Upper lobe of right lung (tissue), 1 donor: ENCODE measurements at regions not wholly inside any gene's neighbourhood (a gene's known extent, or its start where the extent isn't known, plus 50 kb on each side); places are given as distances from the start of the nearest gene placed in this dataset.

Source experiments
- ATAC-seq: fragments of 200-7000 bp; cut with Tn5 transposase; one replicate; pipeline ENCODE4 v1.9.1; 2020; ENCODE audit warnings: mild to moderate bottlenecking, moderate library complexity
- DNase-seq: peaks from one replicate; pipeline ENCODE4 v3.0.0-alpha.2; 2020
- H3K27ac ChIP-seq: fragments of 200-600 bp; one replicate; pipeline ENCODE4 v1.8.0; 2022
- H3K27me3 ChIP-seq: fragments of 200-600 bp; one replicate; pipeline ENCODE4 v1.8.0; 2022; ENCODE audit warnings: mild to moderate bottlenecking
- H3K36me3 ChIP-seq: fragments of 200-600 bp; one replicate; pipeline ENCODE4 v1.8.0; 2022
- H3K4me1 ChIP-seq: fragments of 200-600 bp; one replicate; pipeline ENCODE4 v1.8.0; 2022
- H3K4me3 ChIP-seq: fragments of 200-600 bp; one replicate; pipeline ENCODE4 v1.8.0; 2022; ENCODE audit warnings: mild to moderate bottlenecking
- H3K9me3 ChIP-seq: fragments of 200-600 bp; one replicate; pipeline ENCODE4 v1.8.0; 2022
- intact Hi-C: fragments of 100-400 bp; cut with DNase I; formaldehyde crosslinking; loops from one replicate; pipeline ENCODE4 v1.11.0; 2022
- TF ChIP-seq, protein P1 (sequence below): fragments of 200-600 bp; IDR thresholded peaks from one replicate; pipeline ENCODE4 v1.8.0; 2022; ENCODE audit warnings: antibody characterized with exemption
- donor health status: DM: no; HTN: yes; CAD: no; lungs with severe emphysema.

DNA sequence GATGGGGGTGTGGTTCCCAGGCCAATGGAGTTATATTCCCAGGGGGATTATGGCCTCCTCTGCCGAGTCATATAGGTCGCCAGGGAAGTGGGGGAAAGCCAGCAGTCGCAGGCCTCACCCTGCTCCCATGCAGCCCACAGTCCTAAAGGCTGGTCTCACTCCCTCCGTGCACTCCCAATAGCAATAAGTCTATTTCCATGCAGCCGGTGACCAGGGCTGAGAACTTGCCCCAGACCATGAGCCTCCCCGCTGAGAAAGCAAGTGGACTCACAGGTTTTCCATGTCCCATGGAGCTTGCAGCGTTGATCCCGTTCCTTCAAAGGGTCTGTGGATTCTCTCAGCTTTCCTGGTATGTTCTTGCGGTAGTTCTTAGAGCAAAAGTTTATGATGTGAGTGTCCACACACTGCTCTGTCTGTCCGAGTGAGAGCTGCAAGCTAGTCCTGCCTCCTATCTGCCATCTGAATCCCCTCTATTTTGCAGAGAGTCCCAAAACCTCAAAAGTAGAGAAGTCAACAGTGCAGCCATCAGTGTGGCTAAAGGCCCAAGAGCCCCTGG, 81.7 kb upstream of the TMPRSS2 start:
- ATAC-seq (no peak), DNase-seq (peak; percentile 25)
- intact Hi-C loops, result no loop called here
- Histone ChIP-seq H3K27me3 (no peaks in the 10 kb centered on the region), H3K36me3 (no peaks in the 10 kb centered on the region), H3K4me3 (no peak overlapping the region), H3K4me1 (peaks cover 3% of the 10 kb centered on the region), H3K9me3 (no peaks in the 10 kb centered on the region), H3K27ac (no peak overlapping the region)
- TF ChIP-seq, protein P1, sequence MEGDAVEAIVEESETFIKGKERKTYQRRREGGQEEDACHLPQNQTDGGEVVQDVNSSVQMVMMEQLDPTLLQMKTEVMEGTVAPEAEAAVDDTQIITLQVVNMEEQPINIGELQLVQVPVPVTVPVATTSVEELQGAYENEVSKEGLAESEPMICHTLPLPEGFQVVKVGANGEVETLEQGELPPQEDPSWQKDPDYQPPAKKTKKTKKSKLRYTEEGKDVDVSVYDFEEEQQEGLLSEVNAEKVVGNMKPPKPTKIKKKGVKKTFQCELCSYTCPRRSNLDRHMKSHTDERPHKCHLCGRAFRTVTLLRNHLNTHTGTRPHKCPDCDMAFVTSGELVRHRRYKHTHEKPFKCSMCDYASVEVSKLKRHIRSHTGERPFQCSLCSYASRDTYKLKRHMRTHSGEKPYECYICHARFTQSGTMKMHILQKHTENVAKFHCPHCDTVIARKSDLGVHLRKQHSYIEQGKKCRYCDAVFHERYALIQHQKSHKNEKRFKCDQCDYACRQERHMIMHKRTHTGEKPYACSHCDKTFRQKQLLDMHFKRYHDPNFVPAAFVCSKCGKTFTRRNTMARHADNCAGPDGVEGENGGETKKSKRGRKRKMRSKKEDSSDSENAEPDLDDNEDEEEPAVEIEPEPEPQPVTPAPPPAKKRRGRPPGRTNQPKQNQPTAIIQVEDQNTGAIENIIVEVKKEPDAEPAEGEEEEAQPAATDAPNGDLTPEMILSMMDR, result no peak

DNA sequence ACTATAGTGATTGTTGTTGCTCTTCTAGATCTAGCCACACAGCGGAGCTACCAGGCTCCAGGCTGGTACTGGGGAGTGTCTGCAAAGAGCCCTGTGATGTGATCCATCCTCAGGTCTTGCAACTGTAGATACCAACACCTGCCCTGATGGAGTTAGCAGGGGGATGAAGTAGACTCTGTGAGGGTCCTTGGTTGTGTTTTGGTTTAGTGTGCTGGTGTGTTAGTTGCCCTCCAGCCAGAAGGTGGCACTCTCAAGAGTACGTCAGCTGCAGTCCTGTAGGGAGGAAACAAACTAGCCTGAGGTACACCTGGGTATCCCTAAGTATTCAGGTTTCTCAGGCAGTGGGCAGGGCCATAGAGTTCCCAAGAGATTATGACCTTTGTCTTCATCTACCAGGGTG, 81.2 kb upstream of the TMPRSS2 start:
- no peak for DNase-seq
- intact Hi-C loops, result no loop called here
- no peak overlapping the region for H3K4me3 ChIP-seq
- ATAC-seq, result no peak
- no peaks in the 10 kb centered on the region for H3K9me3 ChIP-seq
- H3K36me3 ChIP-seq, result no peaks in the 10 kb centered on the region
- H3K27me3 ChIP-seq, result no peaks in the 10 kb centered on the region
- no peaks in the 10 kb centered on the region for H3K4me1 ChIP-seq
- TF ChIP-seq, protein P1, result no peak
- H3K27ac ChIP-seq, result no peak overlapping the region

DNA sequence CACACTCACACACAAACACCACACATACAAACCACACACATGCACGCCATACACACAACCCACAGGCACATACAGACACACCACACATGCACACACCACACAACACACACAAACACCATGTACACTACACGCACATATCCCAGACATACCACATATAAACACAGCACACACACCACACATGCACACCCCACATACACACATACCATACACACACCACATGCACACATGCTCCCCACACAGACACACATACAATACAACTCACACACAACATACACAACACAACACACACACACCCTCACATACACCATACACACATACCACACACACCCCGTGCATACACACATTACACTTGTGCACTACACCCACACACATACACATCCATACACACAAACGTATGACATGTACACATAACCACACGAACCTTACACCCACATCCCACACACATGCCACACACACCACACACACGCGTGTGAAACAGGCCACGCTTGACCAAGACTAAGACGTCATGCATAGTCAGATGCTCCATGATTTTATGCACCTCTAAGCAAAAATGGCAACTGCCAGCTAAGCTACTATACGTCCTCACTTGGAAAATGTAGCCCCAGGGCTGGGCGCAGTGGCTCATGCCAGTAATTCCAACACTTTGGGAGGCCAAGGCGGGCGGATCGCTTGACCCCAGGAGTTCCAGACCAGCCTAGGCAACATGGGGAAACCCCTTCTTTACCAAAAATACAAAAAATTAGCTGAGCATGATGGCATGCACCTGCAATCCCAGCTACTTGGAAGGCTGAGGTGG, 77.4 kb upstream of the TMPRSS2 start:
- Histone ChIP-seq H3K9me3 (no peaks in the 10 kb centered on the region), H3K27ac (no peak overlapping the region), H3K27me3 (no peaks in the 10 kb centered on the region), H3K4me3 (no peak overlapping the region), H3K36me3 (no peaks in the 10 kb centered on the region), H3K4me1 (no peaks in the 10 kb centered on the region)
- DNase-seq, result peak; percentile 55
- intact Hi-C loops, result no loop called here
- no peak for ATAC-seq
- TF ChIP-seq, protein P1, result no peak

DNA sequence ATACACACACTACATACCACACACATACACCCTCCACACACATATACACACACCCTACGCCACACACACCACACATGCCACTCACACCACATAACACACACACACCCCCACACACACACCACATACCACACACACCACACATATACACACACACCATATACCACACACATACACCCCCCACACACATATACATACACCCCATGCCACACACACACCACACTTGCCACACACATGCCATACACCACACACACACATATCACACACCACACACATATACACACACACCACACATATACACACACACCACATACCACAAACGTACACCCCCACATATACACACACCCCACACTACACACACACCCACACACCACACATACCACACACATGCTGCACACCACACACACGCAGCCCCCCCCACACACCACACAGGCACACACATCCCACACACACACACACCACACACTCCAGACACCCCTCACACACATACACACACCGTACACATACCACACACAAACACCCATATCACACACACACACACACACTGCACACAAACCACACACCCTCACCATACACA, 76.7 kb upstream of the TMPRSS2 start:
- H3K27ac ChIP-seq, result no peak overlapping the region
- no peaks in the 10 kb centered on the region for H3K27me3 ChIP-seq
- ATAC-seq (no peak), DNase-seq (peak; percentile 31)
- H3K36me3 ChIP-seq, result no peaks in the 10 kb centered on the region
- no peaks in the 10 kb centered on the region for H3K9me3 ChIP-seq
- no peak overlapping the region for H3K4me3 ChIP-seq
- TF ChIP-seq, protein P1, result no peak
- no peaks in the 10 kb centered on the region for H3K4me1 ChIP-seq
- intact Hi-C loops, result no loop called here

DNA sequence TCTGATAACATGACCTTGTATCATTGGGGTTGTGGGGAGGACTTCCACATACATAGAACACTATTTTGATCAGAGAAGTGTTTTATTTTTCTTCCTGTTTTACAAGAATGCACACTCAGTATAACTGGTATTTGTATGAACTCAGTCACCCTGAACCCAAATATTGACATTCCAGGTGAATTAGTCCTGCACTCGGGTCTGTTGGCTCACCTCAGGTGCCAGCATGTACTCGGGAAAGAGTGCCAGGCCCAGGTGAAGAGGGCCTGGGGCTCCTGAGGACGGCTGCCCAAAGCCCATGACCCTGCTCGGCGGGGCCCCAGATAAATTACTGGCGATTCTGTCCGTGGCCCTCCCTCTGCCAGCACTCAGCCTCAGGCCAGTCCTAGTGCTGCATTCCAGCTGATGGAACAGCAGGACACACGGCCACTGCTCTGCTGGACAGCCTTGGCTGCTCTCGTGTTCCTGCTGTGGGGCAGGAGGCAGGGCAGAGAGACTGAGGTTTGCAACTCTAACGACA, 75.4 kb upstream of the TMPRSS2 start:
- TF ChIP-seq, protein P1, result no peak
- Histone ChIP-seq H3K4me1 (no peaks in the 10 kb centered on the region), H3K36me3 (no peaks in the 10 kb centered on the region), H3K9me3 (no peaks in the 10 kb centered on the region), H3K4me3 (no peak overlapping the region), H3K27ac (peak overlapping the region; percentile 71), H3K27me3 (no peaks in the 10 kb centered on the region)
- ATAC-seq, result peak; percentile 93
- intact Hi-C loops, result no loop called here
- peak; percentile 91 for DNase-seq
